GM10266 (cell line): ENCODE measurements at regions not wholly inside any gene's neighbourhood (a gene's known extent, or its start where the extent isn't known, plus 50 kb on each side); places are given as distances from the start of the nearest gene placed in this dataset.

Experiments
- DNase-seq: peaks from one replicate; pipeline ENCODE4 v3.0.0; 2012; ENCODE audit errors: extremely low spot score
- TF ChIP-seq, protein P1 (sequence below): IDR thresholded peaks from 2 replicates; pipeline ENCODE4 v1.5.1; 2012; ENCODE audit warnings: mild to moderate bottlenecking, low read depth; ENCODE audit not compliant: control insufficient read depth, insufficient read depth; ENCODE audit errors: missing control alignments

DNA sequence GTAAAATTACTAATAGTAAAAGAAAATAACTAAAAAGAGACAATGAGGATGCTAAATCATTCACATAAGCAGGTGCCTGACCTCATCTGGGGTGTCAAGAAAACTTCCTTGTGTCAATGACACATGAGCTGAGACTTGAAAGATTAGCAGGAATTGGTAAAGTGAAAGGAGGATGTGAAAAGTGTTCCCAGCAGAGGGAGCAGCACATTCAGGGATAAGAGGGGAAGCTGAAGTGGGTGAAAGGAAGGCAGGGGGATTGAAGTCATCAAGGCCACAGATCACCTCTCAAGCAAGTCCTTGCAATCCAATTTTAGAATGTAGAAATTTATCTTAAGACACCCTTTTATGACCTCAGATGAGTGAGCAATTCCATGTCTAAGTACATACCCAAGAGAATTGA, 60.2 kb upstream of the ACP3 start:
- TF ChIP-seq, protein P1, sequence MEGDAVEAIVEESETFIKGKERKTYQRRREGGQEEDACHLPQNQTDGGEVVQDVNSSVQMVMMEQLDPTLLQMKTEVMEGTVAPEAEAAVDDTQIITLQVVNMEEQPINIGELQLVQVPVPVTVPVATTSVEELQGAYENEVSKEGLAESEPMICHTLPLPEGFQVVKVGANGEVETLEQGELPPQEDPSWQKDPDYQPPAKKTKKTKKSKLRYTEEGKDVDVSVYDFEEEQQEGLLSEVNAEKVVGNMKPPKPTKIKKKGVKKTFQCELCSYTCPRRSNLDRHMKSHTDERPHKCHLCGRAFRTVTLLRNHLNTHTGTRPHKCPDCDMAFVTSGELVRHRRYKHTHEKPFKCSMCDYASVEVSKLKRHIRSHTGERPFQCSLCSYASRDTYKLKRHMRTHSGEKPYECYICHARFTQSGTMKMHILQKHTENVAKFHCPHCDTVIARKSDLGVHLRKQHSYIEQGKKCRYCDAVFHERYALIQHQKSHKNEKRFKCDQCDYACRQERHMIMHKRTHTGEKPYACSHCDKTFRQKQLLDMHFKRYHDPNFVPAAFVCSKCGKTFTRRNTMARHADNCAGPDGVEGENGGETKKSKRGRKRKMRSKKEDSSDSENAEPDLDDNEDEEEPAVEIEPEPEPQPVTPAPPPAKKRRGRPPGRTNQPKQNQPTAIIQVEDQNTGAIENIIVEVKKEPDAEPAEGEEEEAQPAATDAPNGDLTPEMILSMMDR, result peak; percentile 16
- no peak for DNase-seq

DNA sequence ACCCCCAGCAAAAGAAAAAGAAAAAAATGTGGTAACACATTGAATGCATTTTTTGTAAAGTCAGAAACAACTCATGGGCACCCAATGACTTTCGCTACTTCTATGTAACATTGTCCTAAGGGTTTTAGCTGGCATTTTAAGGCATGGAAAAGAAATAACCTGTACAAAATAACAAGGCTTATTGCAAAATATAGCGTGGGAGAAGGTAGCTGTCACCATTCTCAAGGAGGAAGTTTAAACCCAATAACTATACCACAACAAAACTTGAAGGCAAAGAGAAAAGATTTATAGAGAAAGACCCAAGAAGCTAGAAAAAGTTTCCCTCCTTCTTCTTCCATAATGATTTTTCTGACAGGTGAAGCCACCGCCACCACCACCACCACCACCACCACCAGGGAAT, 55.7 kb upstream of the ACP3 start:
- no peak for DNase-seq
- TF ChIP-seq, protein P1, result no peak

- no peak for DNase-seq
- TF ChIP-seq, protein P1, result no peak
Observed at GRCh38 chr3:132262305-132262704, 54.9 kb upstream of the ACP3 start.

GRCh38 chr3:132262956-132263355, 54.3 kb upstream of the ACP3 start:
- TF ChIP-seq, protein P1, result no peak

GRCh38 chr3:132265028-132265427, 52.2 kb upstream of the ACP3 start:
- no peak for DNase-seq
- TF ChIP-seq, protein P1, result no peak

More at GRCh38 chr3:132262956-132263355, 54.3 kb upstream of the ACP3 start:
- no peak for DNase-seq

DNA sequence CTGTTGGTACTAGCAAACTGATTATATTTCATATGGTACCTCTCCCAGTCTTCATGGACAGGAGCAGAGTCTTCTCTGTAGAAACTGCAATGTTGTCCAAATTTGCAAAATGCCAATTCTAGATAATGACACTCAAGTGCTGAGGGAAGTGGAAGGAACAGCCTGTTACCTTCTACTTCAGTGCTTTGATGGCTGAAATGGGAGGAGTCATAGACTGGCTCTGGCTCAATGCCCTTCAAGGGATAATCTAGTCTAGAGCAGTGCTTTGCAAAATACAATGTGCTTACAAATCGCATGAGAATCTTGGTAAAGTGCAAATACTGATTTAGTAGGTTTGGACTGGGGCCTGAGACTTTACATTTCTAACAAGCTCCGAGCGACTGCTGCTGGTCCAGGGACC, 51.7 kb upstream of the ACP3 start:
- TF ChIP-seq, protein P1, result no peak
- no peak for DNase-seq

- TF ChIP-seq, protein P1, result no peak
- DNase-seq, result no peak
Observed at GRCh38 chr3:132267391-132267993, 49.7 kb upstream of the ACP3 start.
